K562 (cell line): ENCODE measurements at regions not wholly inside any gene's neighbourhood (a gene's known extent, or its start where the extent isn't known, plus 50 kb on each side); places are given as distances from the start of the nearest gene placed in this dataset.

Experiments used
- ATAC-seq: fragments of 200-7000 bp; cut with Tn5 transposase; 3 replicates; pipeline ENCODE4 v1.9.1; 2020; ENCODE audit warnings: moderate library complexity
- BruUV-seq: library from RNA; stranded (reverse); fragments of 400-500 nt; replicated peaks from 2 replicates; lab custom pipeline; 2021; lab: Mats Ljungman, UMichigan
- CTCF ChIA-PET: fragments of 300-600 bp; formaldehyde crosslinking; extraction: SDS; loops from one replicate; lab custom pipeline; 2021; ENCODE audit warnings: low intra/inter-chr PET ratio; lab: Yijun Ruan, JAX
- POLR2A ChIA-PET: fragments of 300-600, 350-650 bp; sonication (Branson Sonifier 250); formaldehyde crosslinking; extraction: SDS; loops from one replicate; lab custom pipeline; 2021; ENCODE audit warnings: antibody characterized with exemption, inconsistent platforms; lab: Yijun Ruan, JAX
- DNase-seq, 4 experiments: peaks; one replicate each; pipeline versions ENCODE4 v3.0.0 to v3.0.0-alpha.2; 2011 to 2018; ENCODE audit warnings: low spot score in 3 of 4, mixed read lengths in 3 of 4; ENCODE audit errors: extremely low read depth in 1 of 4
- FAIRE-seq: peaks from 2 replicates; lab custom pipeline; 2011; peaks lifted over from hg19 to GRCh38; lab: Jason Lieb, UNC
- H2AFZ ChIP-seq: 2 replicates; pipeline ENCODE4 v1.6.0; 2011; ENCODE audit warnings: low read depth, low read length, control low read depth, inconsistent platforms
- H3K27ac ChIP-seq: fragments of 200-600 bp; 3 replicates; pipeline ENCODE4 v1.8.0; 2011; ENCODE audit warnings: low read depth, mild to moderate bottlenecking, control low read depth, inconsistent platforms, low read length, moderate library complexity, mixed read lengths; ENCODE audit errors: extremely low read depth
- H3K27me3 ChIP-seq, 2 experiments: fragments of 300-600 bp in 1 of 2; 2 replicates in 1 of 2; 3 replicates in 1 of 2; pipeline versions ENCODE4 v1.6.0 to v1.8.0; 2011; ENCODE audit warnings: inconsistent platforms in 2 of 2, low read length in 2 of 2, mild to moderate bottlenecking in 1 of 2, mixed read lengths in 1 of 2, moderate library complexity in 1 of 2; ENCODE audit not compliant: control insufficient read depth in 2 of 2, insufficient read depth in 2 of 2
- H3K36me3 ChIP-seq: fragments of 300-600 bp; 3 replicates; pipeline ENCODE4 v1.8.0; 2011; ENCODE audit warnings: mild to moderate bottlenecking, low read length, inconsistent platforms; ENCODE audit not compliant: control insufficient read depth, insufficient read depth
- H3K4me1 ChIP-seq, 2 experiments: fragments of 200-600 bp in 1 of 2; replicated peaks in 1 of 2; 2 replicates in 1 of 2; 3 replicates in 1 of 2; pipeline versions ENCODE4 v1.5.1 to v1.8.0; 2011; ENCODE audit warnings: inconsistent platforms in 2 of 2, low read length in 2 of 2, mild to moderate bottlenecking in 1 of 2, mixed read lengths in 1 of 2, moderate library complexity in 1 of 2; ENCODE audit not compliant: control insufficient read depth in 2 of 2, insufficient read depth in 2 of 2
- H3K4me2 ChIP-seq: 2 replicates; pipeline ENCODE4 v1.6.1; 2011; ENCODE audit warnings: low read length, control low read depth, inconsistent platforms, mixed read lengths; ENCODE audit not compliant: insufficient read depth
- H3K4me3 ChIP-seq: fragments of 200-600 bp; sonication (generic), shearing (Covaris generic); 2 replicates; pipeline ENCODE4 v1.5.1; 2016; ENCODE audit warnings: control low read depth, inconsistent platforms
- H3K79me2 ChIP-seq: fragments of 200-600 bp; 3 replicates; pipeline ENCODE4 v1.8.0; 2011; ENCODE audit warnings: low read length, inconsistent platforms; ENCODE audit not compliant: control insufficient read depth, insufficient read depth
- H3K9ac ChIP-seq, 2 experiments: 2 replicates each; pipeline versions ENCODE4 v1.6.0 to v1.6.1; 2011; ENCODE audit warnings: low read depth in 2 of 2, low read length in 2 of 2, control low read depth in 1 of 2, inconsistent platforms in 1 of 2, mild to moderate bottlenecking in 1 of 2, mixed read lengths in 1 of 2; ENCODE audit not compliant: insufficient read depth in 1 of 2
- H3K9me1 ChIP-seq: one replicate; pipeline ENCODE4 v1.6.0; 2011; ENCODE audit warnings: inconsistent platforms, mild to moderate bottlenecking, low read length, moderate library complexity; ENCODE audit not compliant: control insufficient read depth, insufficient read depth
- H3K9me3 ChIP-seq: replicated peaks from 2 replicates; pipeline ENCODE4 v1.5.1; 2011; ENCODE audit warnings: low read depth, low read length, inconsistent platforms; ENCODE audit not compliant: control insufficient read depth, insufficient read depth
- H4K20me1 ChIP-seq: replicated peaks from 2 replicates; pipeline ENCODE4 v1.6.1; 2011; ENCODE audit warnings: low read length, inconsistent platforms, mixed read lengths; ENCODE audit not compliant: control insufficient read depth, insufficient read depth
- CHD7 ChIP-seq: fragments of 200-600 bp; sonication (generic); IDR thresholded peaks from one replicate; pipeline ENCODE4 v1.6.1; 2012; ENCODE audit warnings: mild to moderate bottlenecking, low read depth, low read length, inconsistent platforms
- E2F1 ChIP-seq: sonication (generic); formaldehyde crosslinking; IDR thresholded peaks from 2 replicates; pipeline ENCODE4 v1.8.1; 2023; ENCODE audit warnings: mild to moderate bottlenecking, missing genetic modification reagents, moderate library complexity
- L3MBTL2 ChIP-seq: fragments of 450-650 bp; IDR thresholded peaks from 2 replicates; pipeline ENCODE4 v1.6.1; 2016; ENCODE audit warnings: mild to moderate bottlenecking, moderate library complexity
- NCOA6 ChIP-seq: fragments of 450-650 bp; IDR thresholded peaks from 2 replicates; pipeline ENCODE4 v1.6.1; 2017; ENCODE audit warnings: mild to moderate bottlenecking
- XRCC3 ChIP-seq: fragments of 450-650 bp; IDR thresholded peaks from 2 replicates; pipeline ENCODE4 v1.6.1; 2017; ENCODE audit warnings: mild to moderate bottlenecking, moderate library complexity
- ZFP1 ChIP-seq: fragments of 450-650 bp; formaldehyde crosslinking; IDR thresholded peaks from 2 replicates; pipeline ENCODE4 v1.4.0; 2020; ENCODE audit warnings: mild to moderate bottlenecking, mixed read lengths
- ZNF592 ChIP-seq: fragments of 450-650 bp; IDR thresholded peaks from 2 replicates; pipeline ENCODE4 v1.6.1; 2017; ENCODE audit warnings: antibody characterized with exemption, mild to moderate bottlenecking
- WGBS: fragments of 100-300 bp; shearing (Covaris generic); methylation state at CpG from one replicate; pipeline ENCODE4 v1.1.6; 2016; ENCODE audit warnings: low coverage, mixed read lengths; ENCODE audit not compliant: insufficient coverage; ENCODE audit errors: missing lambda C conversion rate; 5-methylcytosine and 5-hydroxymethylcytosine counted together
- in situ Hi-C: fragments of 300-500 bp; cut with MboI; formaldehyde crosslinking; loops from 4 replicates; pipeline ENCODE4 v1.15.0; 2018; ENCODE audit warnings: inconsistent platforms, mixed read lengths
- intact Hi-C: fragments of 100-400 bp; cut with micrococcal nuclease; formaldehyde crosslinking; loops from 2 replicates; pipeline ENCODE4 v1.14.2; 2022

- no peak overlapping the region for H3K4me3 ChIP-seq
- no peak overlapping the region for H2AFZ ChIP-seq
- no peaks in the 10 kb centered on the region for H3K9me1 ChIP-seq
- no peak overlapping the region for H3K9ac ChIP-seq
- in situ Hi-C loops (no loop called here), intact Hi-C loops (no loop called here)
- ChIA-PET POLR2A (no interaction called here), CTCF (no interaction called here)
- no peaks in the 10 kb centered on the region for H3K4me1 ChIP-seq
- no peaks in the 10 kb centered on the region for H4K20me1 ChIP-seq
- FAIRE-seq (no peak), DNase-seq (no peak), ATAC-seq (no peak)
- no peak overlapping the region for H3K27ac ChIP-seq
- no peaks in the 10 kb centered on the region for H3K79me2 ChIP-seq
- no peak overlapping the region for H3K4me2 ChIP-seq
- WGBS = 13% methylated on average over 1 of the region's 1 CpG
- no peaks in the 10 kb centered on the region for H3K9me3 ChIP-seq
- BruUV-seq = no TSS peak
- no peaks in the 10 kb centered on the region for H3K27me3 ChIP-seq
- H3K36me3 ChIP-seq = no peaks in the 10 kb centered on the region
- no peak for TF ChIP-seq NCOA6
- TF ChIP-seq E2F1 (CRISPR knock-in tag) = no peak
- no peak for TF ChIP-seq ZFP1 (CRISPR knock-in tag)
- no peak for TF ChIP-seq ZNF592
- TF ChIP-seq L3MBTL2 = no peak
- no peak for TF ChIP-seq CHD7
- TF ChIP-seq XRCC3 = no peak
These were observed 247.8 kb downstream of the HAO1 start for GRCh38 chr20:7692478-7692877.
